Activated naive CD4-positive, alpha-beta T cell treated with anti-CD3 and anti-CD28 coated beads, Interleukin-2, amount 10 ng/mL, durations not matched to agents 7 days and 5 days (primary cell): ENCODE measurements at regions not wholly inside any gene's neighbourhood (a gene's known extent, or its start where the extent isn't known, plus 50 kb on each side); places are given as distances from the start of the nearest gene placed in this dataset.

Experiments used
- CTCF ChIA-PET: fragments of 350-600 bp; sonication (Branson Sonifier 250); formaldehyde crosslinking; loops from one replicate; lab custom pipeline; 2021; ENCODE audit warnings: antibody characterized with exemption; lab: Charles Lee
- DNase-seq: peaks from one replicate; pipeline ENCODE4 v3.0.0-alpha.2; 2020
- H3K27ac Mint-ChIP-seq: one replicate; pipeline ENCODE4 v1.8.0; 2021; ENCODE audit warnings: mild to moderate bottlenecking, moderate library complexity, mixed read lengths
- H3K27me3 Mint-ChIP-seq: one replicate; pipeline ENCODE4 v1.8.0; 2021; ENCODE audit warnings: mild to moderate bottlenecking, mixed read lengths
- H3K36me3 Mint-ChIP-seq: one replicate; pipeline ENCODE4 v1.8.0; 2021; ENCODE audit warnings: mixed read lengths
- H3K4me1 Mint-ChIP-seq: one replicate; pipeline ENCODE4 v1.8.0; 2021; ENCODE audit warnings: mixed read lengths
- H3K4me3 Mint-ChIP-seq: one replicate; pipeline ENCODE4 v1.8.0; 2021; ENCODE audit warnings: mild to moderate bottlenecking, moderate library complexity, mixed read lengths
- H3K9me3 Mint-ChIP-seq: one replicate; pipeline ENCODE4 v1.8.0; 2021; ENCODE audit warnings: mixed read lengths

- H3K4me3 Mint-ChIP-seq, result no peak overlapping the region
These were observed 126.8 kb upstream of the RAG2 start for GRCh38 chr11:36724742-36725385.

GRCh38 chr11:36722421-36722820 lies 124.4 kb upstream of the RAG2 start:
- Mint-ChIP-seq H3K4me3 (no peak overlapping the region), H3K36me3 (no peaks in the 10 kb centered on the region), H3K4me1 (no peaks in the 10 kb centered on the region), H3K27ac (no peak overlapping the region), H3K9me3 (no peaks in the 10 kb centered on the region), H3K27me3 (no peaks in the 10 kb centered on the region)
- DNase-seq, result no peak
- CTCF ChIA-PET, result no interaction called here

More at GRCh38 chr11:36724742-36725385, 126.8 kb upstream of the RAG2 start:
- H3K9me3 Mint-ChIP-seq, result no peaks in the 10 kb centered on the region
- DNase-seq, result no peak
- no peak overlapping the region for H3K27ac Mint-ChIP-seq
- no peaks in the 10 kb centered on the region for H3K27me3 Mint-ChIP-seq
- H3K36me3 Mint-ChIP-seq, result no peaks in the 10 kb centered on the region
- CTCF ChIA-PET, result no interaction called here
- no peaks in the 10 kb centered on the region for H3K4me1 Mint-ChIP-seq

GRCh38 chr11:36719358-36720107 lies 121.5 kb upstream of the RAG2 start:
- Mint-ChIP-seq H3K4me1 (no peaks in the 10 kb centered on the region), H3K27me3 (no peaks in the 10 kb centered on the region), H3K27ac (no peak overlapping the region), H3K4me3 (no peak overlapping the region), H3K9me3 (no peaks in the 10 kb centered on the region), H3K36me3 (no peaks in the 10 kb centered on the region)
- CTCF ChIA-PET, result interaction anchor here (1.2 to 1.5 kb wide), 2 partner anchors 17 to 19 kb away, joined by 3 read pairs; no protein-coding TSS in a partner anchor
- no peak for DNase-seq

GRCh38 chr11:36718451-36718850 lies 120.4 kb upstream of the RAG2 start:
- Mint-ChIP-seq H3K9me3 (no peaks in the 10 kb centered on the region), H3K27me3 (no peaks in the 10 kb centered on the region), H3K27ac (no peak overlapping the region), H3K36me3 (no peaks in the 10 kb centered on the region), H3K4me1 (no peaks in the 10 kb centered on the region), H3K4me3 (no peak overlapping the region)
- CTCF ChIA-PET, result interaction anchor here (1.5 kb wide), 1 partner anchor 16 kb away, joined by 3 read pairs; no protein-coding TSS in a partner anchor
- DNase-seq, result no peak

- CTCF ChIA-PET, result interaction anchor here (4.0 kb wide), 1 partner anchor 33 kb away, joined by 21 read pairs; no protein-coding TSS in a partner anchor
- no peak for DNase-seq
- Mint-ChIP-seq H3K36me3 (no peaks in the 10 kb centered on the region), H3K27ac (no peak overlapping the region), H3K9me3 (no peaks in the 10 kb centered on the region), H3K27me3 (no peaks in the 10 kb centered on the region), H3K4me3 (no peak overlapping the region), H3K4me1 (no peaks in the 10 kb centered on the region)
These were observed 115.7 kb upstream of the RAG2 start for GRCh38 chr11:36713715-36714114.

GRCh38 chr11:36711104-36711825 lies 113.2 kb upstream of the RAG2 start:
- no peak for DNase-seq
- H3K4me1 Mint-ChIP-seq, result no peaks in the 10 kb centered on the region
- CTCF ChIA-PET, result interaction anchor here (1.1 to 4.0 kb wide), 2 partner anchors 17 to 35 kb away, joined by 3 to 21 read pairs; no protein-coding TSS in a partner anchor
- no peaks in the 10 kb centered on the region for H3K36me3 Mint-ChIP-seq
- no peak overlapping the region for H3K4me3 Mint-ChIP-seq
- no peaks in the 10 kb centered on the region for H3K9me3 Mint-ChIP-seq
- H3K27me3 Mint-ChIP-seq, result no peaks in the 10 kb centered on the region
- no peak overlapping the region for H3K27ac Mint-ChIP-seq
